T-helper 2 cell treated with Interferon-gamma antibody and Interleukin-4, amounts not matched to agents 100 ng/mL and 5 ng/mL, for 36 hours (primary cell): ENCODE measurements at regions not wholly inside any gene's neighbourhood (a gene's known extent, or its start where the extent isn't known, plus 50 kb on each side); places are given as distances from the start of the nearest gene placed in this dataset.

ENCODE experiments used
- intact Hi-C: fragments of 100-400 bp; cut with micrococcal nuclease; formaldehyde crosslinking; loops from one replicate; pipeline ENCODE4 v1.15.1; 2023

DNA sequence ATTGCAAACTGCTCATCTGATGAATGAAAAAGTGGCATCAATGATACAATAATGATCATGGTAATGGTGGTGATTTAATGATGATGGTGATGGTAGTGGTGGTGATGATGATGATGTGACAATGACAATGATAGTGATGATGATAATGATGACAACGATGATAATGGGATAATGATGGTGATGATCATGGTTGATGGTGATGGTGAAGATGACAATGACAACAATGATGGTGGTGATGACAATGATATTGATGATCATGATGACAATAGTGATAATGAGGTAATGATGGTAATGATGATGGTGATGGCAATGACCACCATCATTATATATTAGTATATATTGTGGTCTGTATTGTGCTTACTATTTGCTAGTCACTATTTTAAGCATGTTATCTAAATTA is 474.3 kb downstream of the TBC1D22A start:
- intact Hi-C loops, result no loop called here

DNA sequence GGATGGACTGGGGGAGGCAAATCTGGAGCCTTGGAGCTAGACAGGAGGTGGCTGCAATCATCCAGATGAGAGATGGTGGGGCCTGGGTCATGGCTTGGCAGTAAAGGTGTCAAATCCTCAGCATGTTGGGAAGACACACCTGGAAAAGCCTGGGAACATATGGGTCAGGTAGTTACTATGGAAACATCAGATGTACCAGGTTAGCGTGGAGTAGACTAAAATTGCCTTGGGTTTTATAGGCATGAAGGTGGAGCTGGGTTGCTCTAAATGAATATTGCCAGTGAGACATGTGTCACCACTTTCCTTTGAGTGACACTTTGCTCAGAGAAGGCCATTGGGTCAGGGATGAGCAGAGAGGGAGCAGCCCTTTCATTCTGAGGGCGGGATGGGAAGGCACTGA is 473.7 kb downstream of the TBC1D22A start:
- intact Hi-C loops, result no loop called here

DNA sequence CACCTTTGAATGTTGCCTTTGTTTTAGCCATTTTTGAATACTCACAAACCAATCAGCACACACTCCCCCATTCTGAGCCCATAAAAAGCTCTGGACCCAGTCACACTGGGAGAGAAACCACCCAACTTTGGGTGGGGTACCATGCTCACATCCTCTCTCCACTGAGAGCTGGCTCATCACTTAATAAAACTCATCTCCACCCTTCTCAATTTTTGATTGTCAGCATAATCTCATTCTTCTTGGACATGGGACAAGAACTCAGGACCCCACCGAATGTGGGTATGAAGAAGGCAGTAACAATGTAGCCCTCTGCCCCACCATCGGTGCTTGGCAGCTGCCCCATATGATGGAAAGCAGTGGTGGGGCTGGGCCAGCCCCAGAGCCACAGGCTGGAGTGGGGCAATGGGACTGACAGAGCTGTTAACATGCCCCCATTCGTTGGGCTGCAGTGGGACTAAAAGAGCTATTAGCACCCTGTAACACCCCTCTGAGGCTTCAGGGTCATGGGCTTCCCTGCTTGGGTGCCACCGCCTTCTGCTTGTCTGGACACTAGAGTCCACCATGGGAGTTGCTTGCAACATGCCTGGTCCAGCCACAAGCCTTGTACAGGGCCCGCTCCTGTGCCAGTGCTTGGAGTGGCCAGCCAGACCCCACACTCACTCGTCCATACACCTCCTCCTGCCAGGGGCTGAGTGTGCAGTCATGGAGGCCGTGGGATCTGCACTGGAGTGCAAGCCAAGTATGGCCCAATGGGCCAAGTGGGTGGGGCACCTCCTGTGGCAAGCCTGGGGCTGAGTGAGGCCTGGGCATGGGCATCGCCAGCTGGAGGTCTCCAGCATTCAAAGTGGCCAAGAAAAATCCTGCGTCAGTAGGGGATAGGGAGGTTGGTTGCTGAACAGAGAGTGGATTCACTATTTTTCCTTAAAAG is 471.1 kb downstream of the TBC1D22A start:
- intact Hi-C loops, result no loop called here

DNA sequence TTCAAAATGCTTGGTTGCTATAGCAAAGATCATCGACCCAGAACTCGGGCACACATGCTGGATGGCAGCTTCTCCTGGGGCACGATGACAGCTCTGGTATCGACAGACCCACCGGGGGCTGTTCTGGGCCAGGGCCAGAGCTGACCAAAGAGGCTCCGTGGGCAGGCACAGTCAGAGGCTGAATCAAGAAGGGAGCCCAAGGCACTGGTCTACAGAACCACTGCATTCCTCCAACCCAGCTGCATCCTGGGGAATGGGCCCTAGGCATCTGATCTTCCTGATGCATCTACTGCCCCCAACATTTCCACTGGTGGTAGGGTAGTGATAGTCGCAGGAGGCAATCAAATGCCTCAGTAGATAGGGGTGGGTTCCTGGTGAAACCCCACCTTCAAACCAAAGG is 470.3 kb downstream of the TBC1D22A start:
- intact Hi-C loops, result no loop called here

DNA sequence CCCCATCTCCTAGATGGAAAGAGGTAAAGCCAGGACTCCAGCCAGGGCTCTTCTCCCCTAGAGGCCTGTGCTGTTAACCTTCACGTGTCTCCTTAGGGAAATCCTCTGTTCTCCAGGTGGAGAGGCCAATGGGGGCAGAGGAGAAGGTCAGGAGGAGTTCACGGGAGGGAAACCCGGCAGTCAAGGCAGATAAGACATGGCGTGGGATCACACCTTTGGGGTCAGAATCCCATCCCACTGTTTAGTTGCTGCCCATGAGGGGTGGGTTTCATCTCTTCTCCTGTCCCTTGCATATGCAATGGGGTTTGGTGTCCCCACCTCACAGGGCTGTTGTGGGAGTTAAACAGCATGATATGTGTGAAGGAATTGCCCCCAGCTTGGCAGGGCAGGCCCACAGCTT is 469.7 kb downstream of the TBC1D22A start:
- intact Hi-C loops, result no loop called here

DNA sequence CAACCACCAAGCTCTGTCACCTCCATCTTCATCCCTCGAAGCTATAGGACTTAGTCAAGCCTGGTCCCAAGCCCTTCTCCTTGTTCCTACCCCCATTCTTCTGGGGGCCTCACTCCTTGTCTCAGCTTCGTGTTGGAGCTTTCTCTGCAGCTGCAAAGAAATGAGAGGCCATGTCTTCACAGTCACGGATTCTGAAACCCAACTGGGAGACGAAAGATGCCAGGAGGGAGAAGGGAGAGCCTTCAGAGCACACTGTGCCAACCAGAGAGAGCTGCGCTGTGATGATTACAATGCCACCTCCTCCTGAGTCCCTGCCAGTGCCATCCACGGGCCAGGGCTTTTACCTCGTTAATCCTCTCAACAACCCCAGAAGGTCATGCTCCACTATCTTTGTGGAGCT is 469.3 kb downstream of the TBC1D22A start:
- intact Hi-C loops, result no loop called here

DNA sequence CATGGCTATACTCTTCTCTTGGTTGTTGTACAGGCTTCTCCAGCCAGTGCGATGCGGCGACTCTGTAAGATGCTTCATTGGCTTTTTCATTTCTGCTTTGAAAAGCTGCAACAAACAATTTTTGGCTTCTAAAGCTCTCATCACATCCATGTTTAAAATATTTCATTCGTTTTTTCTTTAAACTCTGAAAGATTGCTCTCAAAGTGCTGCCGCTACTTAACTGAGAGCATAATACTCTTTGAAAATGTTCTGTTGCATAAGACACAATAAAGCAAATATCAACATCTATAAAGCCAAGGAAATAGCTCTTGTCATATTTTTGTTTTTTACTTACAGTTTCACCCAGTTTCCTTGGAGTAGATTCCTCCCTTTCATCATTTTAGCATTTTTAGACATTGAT is 468.3 kb downstream of the TBC1D22A start:
- intact Hi-C loops, result no loop called here

DNA sequence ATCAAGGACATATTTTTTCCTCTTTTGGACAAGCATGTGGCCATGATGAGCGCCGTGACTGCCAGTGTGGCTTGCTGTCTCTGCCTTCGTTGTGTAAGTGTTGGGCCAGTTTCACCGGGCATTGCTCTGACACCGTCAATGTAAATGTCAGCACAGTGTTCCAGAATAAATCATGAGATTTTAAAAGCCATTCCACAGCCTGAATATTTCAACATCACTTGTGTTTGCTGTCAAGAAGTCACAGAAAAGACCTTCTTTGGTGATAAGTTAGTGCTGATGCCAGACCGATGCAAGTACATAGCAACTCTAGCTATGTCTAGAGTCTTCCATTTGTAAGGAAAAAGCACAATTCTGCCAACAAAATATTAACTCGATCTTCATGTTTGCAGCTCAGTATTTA is 467.8 kb downstream of the TBC1D22A start:
- intact Hi-C loops, result no loop called here

DNA sequence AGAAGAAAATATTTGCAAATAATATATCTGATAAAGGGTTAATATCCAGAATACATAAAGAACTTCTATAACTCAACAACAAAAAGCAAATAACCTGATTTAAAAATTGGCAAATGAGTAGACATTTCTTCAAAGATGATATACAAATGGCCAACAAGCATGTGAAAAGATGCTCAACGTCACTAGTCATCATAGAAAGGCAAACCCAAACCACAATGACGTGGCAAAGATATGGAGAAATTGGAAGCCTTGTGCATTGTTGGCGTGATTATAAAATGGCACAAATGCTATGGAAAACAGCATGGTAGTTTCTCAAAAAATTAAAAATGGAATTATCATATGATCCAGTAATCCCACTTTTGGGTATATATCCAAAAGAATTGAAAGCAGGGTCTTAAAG is 466.3 kb downstream of the TBC1D22A start:
- intact Hi-C loops, result no loop called here

DNA sequence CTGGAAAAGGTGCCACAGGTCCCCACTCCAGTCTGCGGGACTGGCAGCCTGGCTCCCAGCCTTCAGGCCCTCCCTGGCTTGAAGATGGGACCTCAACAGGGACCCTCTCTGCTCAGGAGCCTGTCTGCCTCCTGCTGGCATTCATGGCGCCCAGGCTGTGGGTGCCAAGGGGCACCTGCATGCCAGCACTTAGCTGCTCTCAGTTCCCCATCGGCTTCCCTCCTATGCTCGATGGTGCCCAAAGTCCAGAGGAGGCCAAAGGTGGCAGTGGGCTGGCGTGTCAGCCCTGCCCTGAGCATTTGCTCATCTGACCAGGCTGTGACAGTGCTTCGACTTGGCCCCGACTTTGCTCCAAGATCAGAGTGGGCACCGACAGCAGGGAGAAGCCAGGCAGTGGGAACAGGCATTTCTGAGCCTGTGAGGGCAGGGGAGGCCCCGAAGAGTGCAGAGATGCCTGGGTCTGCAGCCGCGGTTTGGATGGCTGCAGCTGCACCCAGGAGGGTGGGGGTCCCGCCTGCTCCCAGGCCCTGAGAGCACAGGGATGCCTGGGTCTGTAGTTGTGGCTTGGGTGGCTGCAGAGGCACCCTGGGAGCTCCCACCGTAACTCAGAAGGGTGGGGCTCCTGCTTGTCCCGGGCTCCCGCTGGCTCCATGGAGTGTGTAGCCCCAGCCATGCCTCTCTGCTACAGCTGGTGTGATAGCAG is 463.6 kb downstream of the TBC1D22A start:
- intact Hi-C loops, result no loop called here

DNA sequence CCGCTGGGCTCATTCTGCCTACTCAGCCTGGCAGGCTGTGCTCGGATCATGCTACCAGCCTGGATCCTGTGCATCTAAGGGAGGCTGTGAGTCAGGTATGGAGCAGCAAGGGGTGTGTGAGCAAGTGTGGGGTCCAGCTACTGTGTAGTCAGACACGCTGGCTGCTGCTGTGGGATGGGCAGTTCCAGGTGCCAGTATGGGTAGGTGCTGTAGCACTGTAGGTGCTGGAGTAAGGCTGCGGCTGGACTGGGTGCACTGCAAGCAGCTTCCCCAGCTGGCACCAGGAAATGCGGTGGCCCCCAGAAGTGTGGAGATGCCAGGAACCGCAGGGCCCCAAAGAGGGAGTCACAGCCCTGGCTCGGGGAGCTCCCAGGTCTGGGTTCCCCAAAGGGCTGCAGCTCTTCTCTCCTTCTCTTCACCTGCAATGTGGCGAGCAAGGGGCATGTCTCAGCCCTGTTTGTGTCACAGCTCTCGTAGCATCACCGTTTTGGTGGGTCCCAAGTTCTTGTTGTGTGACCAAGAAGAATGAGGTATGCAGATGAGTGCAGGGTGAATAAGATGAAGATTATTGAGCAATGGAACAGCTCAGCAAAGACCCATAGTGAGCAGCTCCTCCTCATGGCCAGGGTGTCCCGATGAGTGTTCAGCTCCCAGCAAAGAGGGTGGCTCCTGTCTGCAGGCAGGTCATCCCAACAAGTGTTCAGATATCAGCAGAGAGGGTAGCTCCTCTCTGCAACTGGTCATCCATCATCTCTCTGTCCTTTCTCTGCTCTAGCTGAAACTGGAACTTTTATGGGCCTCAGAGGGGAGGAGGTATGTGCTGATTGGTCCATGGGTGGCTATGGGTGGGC is 462.9 kb downstream of the TBC1D22A start:
- intact Hi-C loops, result no loop called here
